K562 (cell line): ENCODE measurements at regions not wholly inside any gene's neighbourhood (a gene's known extent, or its start where the extent isn't known, plus 50 kb on each side); places are given as distances from the start of the nearest gene placed in this dataset.

ENCODE experiments used
- ATAC-seq: fragments of 200-7000 bp; cut with Tn5 transposase; 3 replicates; pipeline ENCODE4 v1.9.1; 2020; ENCODE audit warnings: moderate library complexity
- BruUV-seq: library from RNA; stranded (reverse); fragments of 400-500 nt; replicated peaks from 2 replicates; lab custom pipeline; 2021; lab: Mats Ljungman, UMichigan
- CTCF ChIA-PET: fragments of 300-600 bp; formaldehyde crosslinking; extraction: SDS; loops from one replicate; lab custom pipeline; 2021; ENCODE audit warnings: low intra/inter-chr PET ratio; lab: Yijun Ruan, JAX
- POLR2A ChIA-PET: fragments of 300-600, 350-650 bp; sonication (Branson Sonifier 250); formaldehyde crosslinking; extraction: SDS; loops from one replicate; lab custom pipeline; 2021; ENCODE audit warnings: antibody characterized with exemption, inconsistent platforms; lab: Yijun Ruan, JAX
- DNase-seq, 4 experiments: peaks; one replicate each; pipeline versions ENCODE4 v3.0.0 to v3.0.0-alpha.2; 2011 to 2018; ENCODE audit warnings: low spot score in 3 of 4, mixed read lengths in 3 of 4; ENCODE audit errors: extremely low read depth in 1 of 4
- FAIRE-seq: peaks from 2 replicates; lab custom pipeline; 2011; peaks lifted over from hg19 to GRCh38; lab: Jason Lieb, UNC
- H2AFZ ChIP-seq: 2 replicates; pipeline ENCODE4 v1.6.0; 2011; ENCODE audit warnings: low read depth, low read length, control low read depth, inconsistent platforms
- H3K27ac ChIP-seq: fragments of 200-600 bp; 3 replicates; pipeline ENCODE4 v1.8.0; 2011; ENCODE audit warnings: low read depth, mild to moderate bottlenecking, control low read depth, inconsistent platforms, low read length, moderate library complexity, mixed read lengths; ENCODE audit errors: extremely low read depth
- H3K27me3 ChIP-seq, 2 experiments: fragments of 300-600 bp in 1 of 2; 2 replicates in 1 of 2; 3 replicates in 1 of 2; pipeline versions ENCODE4 v1.6.0 to v1.8.0; 2011; ENCODE audit warnings: inconsistent platforms in 2 of 2, low read length in 2 of 2, mild to moderate bottlenecking in 1 of 2, mixed read lengths in 1 of 2, moderate library complexity in 1 of 2; ENCODE audit not compliant: control insufficient read depth in 2 of 2, insufficient read depth in 2 of 2
- H3K36me3 ChIP-seq: fragments of 300-600 bp; 3 replicates; pipeline ENCODE4 v1.8.0; 2011; ENCODE audit warnings: mild to moderate bottlenecking, low read length, inconsistent platforms; ENCODE audit not compliant: control insufficient read depth, insufficient read depth
- H3K4me1 ChIP-seq, 2 experiments: fragments of 200-600 bp in 1 of 2; replicated peaks in 1 of 2; 2 replicates in 1 of 2; 3 replicates in 1 of 2; pipeline versions ENCODE4 v1.5.1 to v1.8.0; 2011; ENCODE audit warnings: inconsistent platforms in 2 of 2, low read length in 2 of 2, mild to moderate bottlenecking in 1 of 2, mixed read lengths in 1 of 2, moderate library complexity in 1 of 2; ENCODE audit not compliant: control insufficient read depth in 2 of 2, insufficient read depth in 2 of 2
- H3K4me2 ChIP-seq: 2 replicates; pipeline ENCODE4 v1.6.1; 2011; ENCODE audit warnings: low read length, control low read depth, inconsistent platforms, mixed read lengths; ENCODE audit not compliant: insufficient read depth
- H3K4me3 ChIP-seq: fragments of 200-600 bp; sonication (generic), shearing (Covaris generic); 2 replicates; pipeline ENCODE4 v1.5.1; 2016; ENCODE audit warnings: control low read depth, inconsistent platforms
- H3K79me2 ChIP-seq: fragments of 200-600 bp; 3 replicates; pipeline ENCODE4 v1.8.0; 2011; ENCODE audit warnings: low read length, inconsistent platforms; ENCODE audit not compliant: control insufficient read depth, insufficient read depth
- H3K9ac ChIP-seq, 2 experiments: 2 replicates each; pipeline versions ENCODE4 v1.6.0 to v1.6.1; 2011; ENCODE audit warnings: low read depth in 2 of 2, low read length in 2 of 2, control low read depth in 1 of 2, inconsistent platforms in 1 of 2, mild to moderate bottlenecking in 1 of 2, mixed read lengths in 1 of 2; ENCODE audit not compliant: insufficient read depth in 1 of 2
- H3K9me1 ChIP-seq: one replicate; pipeline ENCODE4 v1.6.0; 2011; ENCODE audit warnings: inconsistent platforms, mild to moderate bottlenecking, low read length, moderate library complexity; ENCODE audit not compliant: control insufficient read depth, insufficient read depth
- H3K9me3 ChIP-seq: replicated peaks from 2 replicates; pipeline ENCODE4 v1.5.1; 2011; ENCODE audit warnings: low read depth, low read length, inconsistent platforms; ENCODE audit not compliant: control insufficient read depth, insufficient read depth
- H4K20me1 ChIP-seq: replicated peaks from 2 replicates; pipeline ENCODE4 v1.6.1; 2011; ENCODE audit warnings: low read length, inconsistent platforms, mixed read lengths; ENCODE audit not compliant: control insufficient read depth, insufficient read depth
- ELF2 ChIP-seq: fragments of 250-450 bp; sonication (Bioruptor Pico); IDR thresholded peaks from 2 replicates; pipeline ENCODE4 v1.5.0; 2021; ENCODE audit warnings: mild to moderate bottlenecking
- GATAD2A ChIP-seq: fragments of 450-650 bp; IDR thresholded peaks from 2 replicates; pipeline ENCODE4 v1.6.1; 2017
- POLR3G ChIP-seq: IDR thresholded peaks from 2 replicates; pipeline ENCODE4 v1.6.1; 2011; ENCODE audit not compliant: insufficient read length, insufficient replicate concordance; ENCODE audit errors: extremely low read depth
- WGBS: fragments of 100-300 bp; shearing (Covaris generic); methylation state at CpG from one replicate; pipeline ENCODE4 v1.1.6; 2016; ENCODE audit warnings: low coverage, mixed read lengths; ENCODE audit not compliant: insufficient coverage; ENCODE audit errors: missing lambda C conversion rate; 5-methylcytosine and 5-hydroxymethylcytosine counted together
- in situ Hi-C: fragments of 300-500 bp; cut with MboI; formaldehyde crosslinking; loops from 4 replicates; pipeline ENCODE4 v1.15.0; 2018; ENCODE audit warnings: inconsistent platforms, mixed read lengths
- intact Hi-C: fragments of 100-400 bp; cut with micrococcal nuclease; formaldehyde crosslinking; loops from 2 replicates; pipeline ENCODE4 v1.14.2; 2022
- TF ChIP-seq, protein P1 (sequence below): sonication (generic); formaldehyde crosslinking; IDR thresholded peaks from 2 replicates; pipeline ENCODE4 v1.5.0; 2020; ENCODE audit warnings: missing genetic modification reagents
- TF ChIP-seq, protein P2 (sequence below), 2 experiments: fragments of 450-650 bp; IDR thresholded peaks; 2 replicates each; pipeline ENCODE4 v1.6.1; 2016; ENCODE audit warnings: mild to moderate bottlenecking in 2 of 2, borderline replicate concordance in 1 of 2, low read depth in 1 of 2, moderate library complexity in 1 of 2

DNA sequence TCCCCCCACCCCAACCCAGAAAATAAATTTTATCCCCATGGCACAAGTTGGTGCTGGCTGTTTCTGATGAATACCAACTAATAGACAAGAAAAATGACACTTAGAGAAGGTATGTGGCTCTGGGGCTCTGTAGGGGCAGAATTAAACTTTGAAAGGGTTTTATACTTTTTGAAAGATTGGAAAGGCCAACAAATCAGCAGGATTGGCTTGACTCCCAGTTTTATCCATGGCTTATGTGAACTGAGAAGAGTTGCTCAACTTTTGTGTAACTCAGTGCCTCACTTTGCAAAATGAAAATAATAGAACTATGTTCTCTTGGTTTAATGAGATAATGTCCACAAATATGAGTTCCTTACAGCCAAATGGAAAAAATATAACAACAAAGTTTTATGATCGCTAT is 288.9 kb upstream of the KIF2A start:
- no peaks in the 10 kb centered on the region for H3K36me3 ChIP-seq
- ATAC-seq = no peak
- in situ Hi-C loops (no loop called here), intact Hi-C loops (no loop called here)
- ChIA-PET POLR2A (no interaction called here), CTCF (no interaction called here)
- no peak overlapping the region for H3K4me2 ChIP-seq
- no peak overlapping the region for H2AFZ ChIP-seq
- no peak overlapping the region for H3K4me3 ChIP-seq
- no peaks in the 10 kb centered on the region for H3K79me2 ChIP-seq
- no peak for FAIRE-seq
- H3K4me1 ChIP-seq = no peaks in the 10 kb centered on the region
- no peak overlapping the region for H3K27ac ChIP-seq
- no peaks in the 10 kb centered on the region for H3K9me1 ChIP-seq
- H4K20me1 ChIP-seq = no peaks in the 10 kb centered on the region
- no TSS peak for BruUV-seq
- no peak overlapping the region for H3K9ac ChIP-seq
- DNase-seq = no peak
- no peaks in the 10 kb centered on the region for H3K27me3 ChIP-seq
- 0% methylated on average over 1 of the region's 1 CpG for WGBS
- no peaks in the 10 kb centered on the region for H3K9me3 ChIP-seq
- TF ChIP-seq POLR3G = no peak
- no peak for TF ChIP-seq ELF2 (CRISPR knock-in tag)
- TF ChIP-seq GATAD2A = no peak

DNA sequence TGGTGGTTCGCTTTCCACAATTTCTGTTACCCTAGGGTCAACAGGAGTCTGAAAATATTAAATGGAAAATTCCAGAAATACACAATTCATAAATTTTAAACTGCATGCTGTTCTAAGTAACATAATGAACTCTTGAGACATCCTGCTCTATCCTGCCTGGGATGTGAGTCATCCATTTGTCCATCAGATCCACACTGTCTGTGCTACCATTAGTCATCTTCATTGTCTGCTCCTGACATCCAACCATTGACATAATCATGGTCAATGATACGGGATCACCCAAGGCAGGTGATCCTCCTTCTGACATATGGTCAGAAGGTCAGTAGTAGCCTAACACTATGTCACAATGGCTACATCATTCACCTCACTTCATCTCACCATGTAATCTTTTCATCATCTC is 276.7 kb upstream of the KIF2A start:
- H3K4me1 ChIP-seq = no peaks in the 10 kb centered on the region
- 0% methylated on average over 2 of the region's 2 CpGs for WGBS
- H3K79me2 ChIP-seq = no peaks in the 10 kb centered on the region
- DNase-seq (no peak), FAIRE-seq (no peak), ATAC-seq (no peak)
- H3K9me3 ChIP-seq = no peaks in the 10 kb centered on the region
- H3K27me3 ChIP-seq = no peaks in the 10 kb centered on the region
- no peak overlapping the region for H3K27ac ChIP-seq
- H3K9ac ChIP-seq = no peak overlapping the region
- in situ Hi-C loops = no loop called here
- no TSS peak for BruUV-seq
- no peak overlapping the region for H3K4me2 ChIP-seq
- no peaks in the 10 kb centered on the region for H3K9me1 ChIP-seq
- ChIA-PET CTCF (no interaction called here), POLR2A (no interaction called here)
- H3K4me3 ChIP-seq = no peak overlapping the region
- intact Hi-C loops = no loop called here
- no peaks in the 10 kb centered on the region for H3K36me3 ChIP-seq
- no peaks in the 10 kb centered on the region for H4K20me1 ChIP-seq
- no peak overlapping the region for H2AFZ ChIP-seq
- TF ChIP-seq, protein P1, sequence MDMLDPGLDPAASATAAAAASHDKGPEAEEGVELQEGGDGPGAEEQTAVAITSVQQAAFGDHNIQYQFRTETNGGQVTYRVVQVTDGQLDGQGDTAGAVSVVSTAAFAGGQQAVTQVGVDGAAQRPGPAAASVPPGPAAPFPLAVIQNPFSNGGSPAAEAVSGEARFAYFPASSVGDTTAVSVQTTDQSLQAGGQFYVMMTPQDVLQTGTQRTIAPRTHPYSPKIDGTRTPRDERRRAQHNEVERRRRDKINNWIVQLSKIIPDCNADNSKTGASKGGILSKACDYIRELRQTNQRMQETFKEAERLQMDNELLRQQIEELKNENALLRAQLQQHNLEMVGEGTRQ (CRISPR knock-in tag) = no peak
- TF ChIP-seq, protein P2, sequence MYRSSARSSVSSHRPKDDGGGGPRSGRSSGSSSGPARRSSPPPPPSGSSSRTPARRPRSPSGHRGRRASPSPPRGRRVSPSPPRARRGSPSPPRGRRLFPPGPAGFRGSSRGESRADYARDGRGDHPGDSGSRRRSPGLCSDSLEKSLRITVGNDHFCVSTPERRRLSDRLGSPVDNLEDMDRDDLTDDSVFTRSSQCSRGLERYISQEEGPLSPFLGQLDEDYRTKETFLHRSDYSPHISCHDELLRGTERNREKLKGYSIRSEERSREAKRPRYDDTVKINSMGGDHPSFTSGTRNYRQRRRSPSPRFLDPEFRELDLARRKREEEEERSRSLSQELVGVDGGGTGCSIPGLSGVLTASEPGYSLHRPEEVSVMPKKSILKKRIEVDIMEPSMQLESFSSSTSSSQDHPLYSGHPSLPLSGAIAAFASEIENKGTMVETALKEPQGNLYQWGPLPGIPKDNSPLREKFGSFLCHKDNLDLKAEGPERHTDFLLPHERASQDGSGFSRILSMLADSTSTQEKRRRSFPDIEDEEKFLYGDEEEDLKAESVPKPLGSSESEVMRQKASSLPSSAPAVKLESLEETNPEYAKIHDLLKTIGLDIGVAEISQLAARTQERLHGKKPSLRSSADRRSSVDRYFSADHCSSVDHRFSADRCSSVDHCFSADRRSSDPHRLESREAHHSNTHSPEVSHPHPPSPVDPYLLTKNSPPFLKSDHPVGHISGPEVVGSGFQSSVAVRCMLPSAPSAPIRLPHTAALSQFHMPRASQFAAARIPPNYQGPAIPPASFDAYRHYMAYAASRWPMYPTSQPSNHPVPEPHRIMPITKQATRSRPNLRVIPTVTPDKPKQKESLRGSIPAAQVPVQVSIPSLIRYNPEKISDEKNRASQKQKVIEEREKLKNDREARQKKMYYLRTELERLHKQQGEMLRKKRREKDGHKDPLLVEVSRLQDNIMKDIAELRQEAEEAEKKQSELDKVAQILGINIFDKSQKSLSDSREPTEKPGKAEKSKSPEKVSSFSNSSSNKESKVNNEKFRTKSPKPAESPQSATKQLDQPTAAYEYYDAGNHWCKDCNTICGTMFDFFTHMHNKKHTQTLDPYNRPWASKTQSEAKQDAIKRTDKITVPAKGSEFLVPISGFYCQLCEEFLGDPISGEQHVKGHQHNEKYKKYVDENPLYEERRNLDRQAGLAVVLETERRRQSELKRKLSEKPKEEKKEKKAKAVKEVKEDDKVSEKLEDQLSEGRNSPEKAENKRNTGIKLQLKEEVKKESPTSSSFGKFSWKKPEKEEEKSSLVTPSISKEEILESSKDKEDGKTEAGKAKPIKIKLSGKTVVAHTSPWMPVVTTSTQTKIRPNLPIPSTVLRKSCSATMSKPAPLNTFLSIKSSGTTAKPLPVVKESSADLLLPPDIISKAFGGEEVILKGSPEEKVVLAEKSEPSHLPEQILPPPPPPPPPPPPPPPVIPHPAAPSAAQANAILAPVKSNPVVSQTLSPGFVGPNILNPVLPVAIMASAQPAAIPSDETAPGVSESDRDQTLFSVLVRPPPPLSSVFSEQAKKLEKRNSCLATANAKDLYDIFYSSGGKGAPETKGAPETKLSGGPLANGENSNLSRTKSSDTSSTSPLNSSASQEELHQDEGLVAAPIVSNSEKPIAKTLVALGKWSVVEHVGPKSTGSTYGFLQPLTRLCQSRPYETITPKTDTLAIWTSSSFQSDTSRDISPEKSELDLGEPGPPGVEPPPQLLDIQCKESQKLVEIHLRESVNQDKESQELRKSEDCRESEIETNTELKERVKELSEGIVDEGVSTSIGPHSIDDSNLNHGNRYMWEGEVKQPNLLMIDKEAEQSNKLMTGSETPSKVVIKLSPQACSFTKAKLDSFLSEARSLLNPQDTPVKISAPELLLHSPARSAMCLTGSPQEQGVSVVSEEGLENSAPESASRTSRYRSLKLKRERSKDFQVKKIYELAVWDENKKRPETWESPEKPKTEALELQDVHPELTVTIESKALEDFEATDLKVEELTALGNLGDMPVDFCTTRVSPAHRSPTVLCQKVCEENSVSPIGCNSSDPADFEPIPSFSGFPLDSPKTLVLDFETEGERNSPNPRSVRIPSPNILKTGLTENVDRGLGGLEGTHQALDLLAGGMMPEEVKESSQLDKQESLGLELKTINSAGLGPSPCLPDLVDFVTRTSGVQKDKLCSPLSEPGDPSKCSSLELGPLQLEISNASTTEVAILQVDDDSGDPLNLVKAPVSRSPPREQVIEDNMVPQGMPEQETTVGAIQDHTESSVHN (IDR thresholded peaks at IDR 0.05; ENCODE audit: borderline replicate concordance in 1 of 2, low read depth in 1 of 2) = no peak
